Fibroblast of skin of back (primary cell): ENCODE measurements at regions not wholly inside any gene's neighbourhood (a gene's known extent, or its start where the extent isn't known, plus 50 kb on each side); places are given as distances from the start of the nearest gene placed in this dataset.

Experiments used
- DNase-seq: peaks from one replicate; pipeline ENCODE4 v3.0.0-alpha.2; 2013

DNA sequence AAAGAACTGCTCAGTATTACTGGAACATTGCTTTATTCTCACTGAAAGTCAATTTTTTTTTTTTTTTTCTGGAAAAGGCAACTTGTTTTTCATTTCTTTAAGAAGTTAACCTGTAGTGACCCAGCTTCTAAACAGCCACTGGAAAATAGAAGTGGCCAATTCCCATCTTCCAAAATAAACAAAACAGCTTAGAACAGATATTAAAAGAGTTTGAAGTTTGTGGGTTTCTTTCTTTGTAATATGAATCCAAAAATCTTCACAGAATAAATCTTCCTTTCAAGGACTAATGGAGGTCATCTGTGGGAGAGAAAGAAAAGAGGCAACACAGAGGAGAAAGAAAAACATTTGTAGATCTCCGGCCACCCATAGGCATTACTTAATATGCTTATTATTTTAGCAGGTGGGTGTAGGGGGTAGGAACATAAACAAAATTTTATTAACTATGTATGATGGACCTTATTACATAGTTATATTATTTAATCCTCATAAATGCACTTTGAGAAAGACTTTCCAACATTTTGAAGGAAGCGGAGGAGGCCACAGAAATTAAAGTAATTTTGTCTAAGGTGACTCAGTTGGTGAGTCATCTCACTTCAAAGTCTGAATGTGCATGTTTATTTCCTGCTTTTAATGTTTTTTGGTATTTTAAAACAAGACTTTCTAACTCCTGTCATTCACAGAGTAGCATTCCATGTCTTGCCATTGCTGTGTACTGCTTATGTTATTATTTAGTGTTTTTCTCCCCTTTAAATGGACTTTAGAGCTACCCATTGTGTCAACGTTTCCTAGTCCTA lies 1791.8 kb upstream of the WWC1 start:
- no peak for DNase-seq

DNA sequence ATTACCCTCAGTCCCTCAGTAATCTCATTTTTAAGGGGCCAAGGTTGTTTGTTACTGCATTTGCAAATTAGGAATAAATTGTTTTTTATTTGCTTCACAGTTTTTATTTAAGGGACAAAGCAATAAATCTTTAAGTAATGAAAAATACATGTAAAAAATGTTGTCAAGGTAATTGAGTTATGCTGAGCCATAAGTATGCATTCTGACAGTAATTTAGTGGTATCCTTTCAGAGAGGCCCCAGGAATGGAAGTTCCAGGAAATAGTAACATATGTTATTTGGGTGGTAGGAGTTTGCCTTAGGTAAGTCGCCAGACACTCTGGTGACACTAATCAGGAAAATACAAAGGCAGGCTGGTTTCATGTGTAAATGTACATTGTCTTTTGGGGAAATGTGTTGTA lies 1787.9 kb upstream of the WWC1 start:
- DNase-seq: no peak

DNA sequence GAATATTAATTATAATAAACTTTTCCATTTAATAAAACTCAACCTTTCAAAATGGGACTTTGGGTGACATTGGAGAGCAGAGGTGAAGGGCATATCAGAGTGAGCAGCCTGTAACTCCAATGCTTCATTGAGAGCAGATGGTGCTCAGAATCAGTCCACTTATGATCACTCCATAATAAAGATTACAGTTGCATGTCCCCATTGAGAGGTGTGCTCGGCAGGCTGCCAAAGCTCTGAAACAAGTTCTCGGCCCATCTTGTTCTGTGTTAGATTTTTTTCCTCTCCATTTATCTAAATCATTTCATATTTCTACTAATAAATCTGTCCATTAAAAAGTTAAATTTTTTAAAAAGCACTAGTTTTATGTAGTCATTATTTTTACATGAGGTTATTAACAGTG lies 1786.4 kb upstream of the WWC1 start:
- no peak for DNase-seq

DNA sequence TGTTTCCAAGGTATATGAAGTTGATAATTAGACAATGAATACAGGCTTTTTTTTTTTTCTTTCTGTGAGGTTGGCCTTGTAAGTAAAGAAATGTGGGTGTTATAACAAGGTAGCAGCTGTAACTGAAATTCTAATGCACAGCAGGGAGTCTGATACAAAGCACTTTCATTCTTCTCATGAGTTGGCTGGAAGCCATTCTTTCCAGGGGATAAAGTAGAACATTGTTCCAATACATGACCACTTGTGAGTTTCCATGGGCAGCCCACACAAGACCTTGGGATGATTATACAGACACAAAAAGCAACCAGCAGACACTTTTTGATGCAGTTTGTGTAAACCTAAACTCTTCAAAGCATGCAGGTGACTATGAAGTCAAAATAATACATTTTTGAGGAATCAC lies 1785.9 kb upstream of the WWC1 start:
- no peak for DNase-seq

DNA sequence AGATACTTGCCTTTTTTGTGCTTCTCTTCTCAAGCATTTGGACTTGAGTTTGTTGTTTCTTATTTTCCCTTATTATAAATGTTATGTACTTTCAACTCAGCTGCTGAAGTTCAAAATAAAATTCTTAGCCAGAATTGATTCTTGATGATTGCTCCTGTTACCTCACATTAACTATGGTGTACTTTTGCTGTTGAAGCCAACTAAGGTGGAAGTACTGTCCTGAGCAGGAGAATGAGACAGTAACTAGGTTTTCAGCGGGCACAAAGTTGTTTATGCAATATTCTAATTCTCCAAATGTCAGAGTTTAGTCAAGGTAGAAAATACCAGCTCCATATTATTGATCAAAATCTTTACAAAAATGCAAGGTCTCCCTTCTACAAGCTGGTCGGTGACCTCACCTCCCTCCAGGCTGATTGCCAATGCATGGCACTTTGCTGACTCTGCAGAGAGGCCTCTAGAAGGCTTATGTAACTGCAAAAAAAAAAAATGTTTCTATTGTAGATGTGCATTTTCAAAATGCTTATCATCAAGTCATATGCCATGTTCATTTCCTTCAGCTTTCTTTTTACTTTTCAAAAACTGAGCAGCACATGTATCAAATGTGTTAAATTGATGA lies 1783.5 kb upstream of the WWC1 start:
- no peak for DNase-seq

DNA sequence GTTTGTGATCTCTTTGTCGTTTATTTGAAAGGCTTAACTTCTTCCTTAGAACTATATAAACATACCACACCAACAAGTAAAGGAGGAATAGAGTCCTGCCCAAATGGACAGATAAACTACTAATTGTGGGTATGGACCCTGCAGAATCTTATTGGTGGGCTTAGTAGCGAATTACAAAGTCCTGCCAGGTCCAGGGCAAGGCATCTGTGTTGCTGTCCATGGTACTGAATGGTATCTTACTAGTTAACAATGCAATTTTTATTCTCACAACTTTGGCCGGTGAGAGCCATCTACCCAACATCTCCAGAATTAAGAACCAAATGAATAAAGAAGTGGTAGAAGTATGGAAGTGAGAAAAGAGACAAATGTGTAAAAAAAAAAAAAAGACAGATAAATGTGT lies 1782.4 kb upstream of the WWC1 start:
- DNase-seq: peak; percentile 1

DNA sequence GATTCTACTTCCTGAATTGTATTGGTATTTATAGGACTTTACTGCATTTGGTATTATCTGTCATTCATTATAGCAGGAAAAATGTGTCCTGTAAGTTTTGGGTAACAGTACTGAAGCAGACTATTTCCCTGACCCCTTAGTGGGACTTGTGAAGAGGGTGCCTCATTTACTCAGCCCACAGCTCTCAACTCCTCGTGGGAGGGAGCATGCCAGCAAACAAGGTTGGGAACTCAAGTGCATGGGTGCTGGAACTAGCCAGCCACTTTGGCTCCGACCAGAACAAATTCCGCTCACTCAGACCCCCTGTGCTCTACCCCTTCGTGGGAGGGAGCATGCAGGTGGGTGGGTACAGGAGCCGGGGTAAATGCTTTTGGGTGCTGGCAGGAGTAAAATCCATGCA lies 1773.5 kb upstream of the WWC1 start:
- DNase-seq: no peak

DNA sequence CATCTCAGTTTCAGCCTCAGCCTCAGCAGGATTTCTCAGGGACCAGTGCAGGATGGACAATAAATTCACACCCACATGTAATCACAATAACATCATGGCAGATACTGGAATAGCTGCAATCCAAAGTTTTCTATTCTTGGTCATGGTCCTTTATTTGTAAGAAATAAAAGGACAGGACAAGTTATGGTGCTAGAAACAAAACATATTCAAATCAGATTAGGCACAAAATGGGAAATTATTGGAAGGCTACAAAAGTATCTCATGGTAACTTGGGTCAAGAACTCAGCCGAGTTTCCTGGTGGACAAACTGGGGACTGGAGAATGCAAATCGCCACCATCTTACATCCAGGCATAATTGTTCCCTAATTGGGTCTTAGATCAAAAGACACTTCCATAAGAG lies 1768.2 kb upstream of the WWC1 start:
- no peak for DNase-seq

DNA sequence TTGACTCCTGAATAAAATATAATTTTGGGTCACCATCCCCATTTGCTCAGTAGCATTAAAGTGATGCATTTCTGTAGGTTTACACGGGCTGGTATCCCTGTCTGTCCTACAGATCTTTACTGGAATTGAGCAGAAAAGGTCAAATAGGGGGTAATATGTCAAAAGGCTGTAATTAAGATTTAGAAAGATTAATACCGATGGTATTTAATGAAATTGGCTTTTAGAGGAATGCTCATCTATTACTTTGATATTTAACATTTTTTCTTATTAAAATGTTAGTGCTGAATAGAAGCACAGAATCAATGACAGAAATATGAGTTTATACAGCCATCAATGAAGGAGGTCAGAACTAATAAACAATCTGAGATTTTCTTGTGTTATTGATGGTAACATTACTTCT lies 1762.2 kb upstream of the WWC1 start:
- no peak for DNase-seq

DNA sequence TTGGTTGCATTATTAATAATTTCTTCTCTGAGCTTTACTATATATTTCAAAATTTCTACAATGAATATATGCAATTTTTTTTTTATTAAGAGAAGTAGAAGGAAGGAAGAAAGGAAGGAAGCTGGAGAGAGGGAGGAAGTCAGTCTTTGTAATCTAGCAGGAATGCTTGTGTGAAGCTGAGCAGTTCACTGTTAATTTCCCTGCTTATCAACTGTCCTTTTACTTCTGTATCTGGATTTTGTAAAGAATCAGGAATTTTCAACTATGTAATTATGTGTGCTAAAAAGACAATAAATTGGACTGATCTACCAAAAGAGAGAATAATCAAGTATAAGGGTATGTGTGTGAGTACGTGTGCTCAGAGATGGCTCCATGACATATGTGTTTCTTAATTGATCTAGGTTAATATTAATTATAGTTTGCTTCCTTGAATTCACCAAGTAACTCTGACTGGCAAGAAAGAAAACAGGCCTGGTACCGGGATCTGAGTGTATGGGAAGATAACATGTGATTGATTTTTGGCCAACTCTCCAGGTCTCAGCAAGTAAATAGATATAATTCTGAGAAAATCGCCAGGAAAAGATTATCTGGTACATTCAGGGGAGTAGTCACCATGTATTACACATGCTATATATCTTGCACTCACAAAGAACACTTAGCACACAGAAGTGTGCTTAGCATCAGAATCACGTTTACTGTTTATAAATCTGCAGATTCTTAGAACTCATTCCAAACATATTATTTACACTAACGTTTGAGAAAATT lies 1758.8 kb upstream of the WWC1 start:
- DNase-seq: no peak

DNA sequence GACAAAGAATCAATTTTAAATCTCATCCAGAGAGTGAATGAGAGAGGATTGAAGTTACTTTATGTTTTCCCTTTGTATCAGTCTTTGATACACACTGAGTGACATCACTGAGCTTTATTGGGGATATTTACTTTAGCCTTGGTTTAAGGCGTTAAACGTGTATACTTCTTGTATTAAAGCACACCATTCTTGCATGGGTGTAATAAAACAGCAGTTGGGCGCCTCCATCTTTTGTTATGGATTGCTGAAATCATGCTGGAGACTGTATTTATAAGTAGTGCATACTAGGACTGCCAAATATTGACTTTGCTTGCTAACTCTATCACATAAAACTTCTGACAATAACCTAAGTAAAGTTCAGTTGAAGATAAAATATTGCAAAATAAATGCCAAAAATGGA lies 1755.8 kb upstream of the WWC1 start:
- no peak for DNase-seq

DNA sequence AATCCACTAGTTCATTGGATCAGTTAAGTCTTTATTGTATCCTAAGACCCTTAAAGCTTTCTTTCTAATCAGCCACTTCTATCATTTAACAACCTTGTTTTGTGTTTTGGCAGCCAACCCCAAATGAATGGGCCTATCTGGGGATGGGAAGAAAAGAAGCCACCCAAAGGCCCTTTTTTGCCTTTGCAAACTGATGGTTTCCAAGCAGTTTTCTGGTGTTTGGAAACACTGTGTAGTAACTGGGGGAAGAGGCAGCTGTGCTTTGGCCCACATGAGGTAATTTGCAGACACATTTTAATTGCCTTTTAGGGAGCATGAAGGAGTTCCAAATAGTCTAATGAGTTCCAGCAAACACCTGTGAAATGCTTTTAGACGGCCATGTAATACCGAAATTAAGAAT lies 1751.3 kb upstream of the WWC1 start:
- no peak for DNase-seq

DNA sequence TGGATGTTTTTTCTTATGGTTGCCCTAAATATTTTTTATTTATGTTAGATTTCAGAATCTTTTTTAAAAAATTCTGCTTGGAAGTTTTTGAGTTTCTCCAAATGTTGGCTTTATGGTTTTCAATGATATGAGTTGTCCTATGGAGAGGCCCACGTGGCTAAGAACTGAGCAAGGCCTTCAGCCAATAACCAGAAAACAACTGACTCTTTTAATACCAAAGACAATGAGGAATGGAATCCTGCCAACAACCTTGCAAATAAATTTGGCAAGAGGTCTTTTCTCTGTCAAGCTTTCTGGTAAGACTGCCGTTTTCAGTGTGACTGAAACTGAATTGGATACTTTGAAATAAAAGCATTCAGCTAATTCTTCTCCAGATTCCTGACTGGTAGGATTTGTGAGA lies 1740.1 kb upstream of the WWC1 start:
- DNase-seq: no peak

DNA sequence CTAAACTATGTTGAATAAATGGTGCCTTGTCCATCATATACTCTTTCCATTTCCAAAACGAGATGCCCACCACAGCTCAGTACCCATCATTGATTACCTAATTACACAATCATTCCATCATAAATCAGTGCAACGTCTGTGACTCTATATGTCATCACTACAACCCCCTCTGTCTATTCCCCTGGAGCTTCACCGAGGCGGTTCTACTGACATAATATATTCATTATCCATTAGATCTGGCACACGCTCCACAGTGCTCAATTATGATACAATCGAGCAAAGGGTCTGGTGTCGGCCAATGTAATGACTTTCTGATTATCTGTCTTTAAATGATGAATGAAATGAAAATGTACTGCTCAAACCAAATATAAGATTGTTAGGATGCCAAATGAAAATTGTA lies 1737.7 kb upstream of the WWC1 start:
- DNase-seq: no peak

DNA sequence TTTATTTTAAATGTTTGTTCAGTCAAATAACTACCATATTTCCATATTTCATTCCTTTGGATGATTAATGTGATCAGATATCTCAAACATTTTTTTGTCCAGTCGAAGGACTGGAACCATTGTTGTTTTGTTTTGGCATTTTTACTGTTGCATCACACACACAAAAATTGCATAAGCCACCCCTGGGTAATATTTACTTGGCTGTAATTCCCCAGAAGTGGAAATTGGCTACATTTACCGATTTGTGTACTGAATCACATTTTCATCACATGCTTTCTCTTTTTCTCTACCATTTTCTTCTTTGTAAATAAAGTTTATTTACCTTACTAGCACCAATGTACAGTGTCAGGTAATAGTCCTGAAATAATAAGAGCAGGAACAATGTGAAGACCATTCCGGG lies 1729.7 kb upstream of the WWC1 start:
- no peak for DNase-seq

DNA sequence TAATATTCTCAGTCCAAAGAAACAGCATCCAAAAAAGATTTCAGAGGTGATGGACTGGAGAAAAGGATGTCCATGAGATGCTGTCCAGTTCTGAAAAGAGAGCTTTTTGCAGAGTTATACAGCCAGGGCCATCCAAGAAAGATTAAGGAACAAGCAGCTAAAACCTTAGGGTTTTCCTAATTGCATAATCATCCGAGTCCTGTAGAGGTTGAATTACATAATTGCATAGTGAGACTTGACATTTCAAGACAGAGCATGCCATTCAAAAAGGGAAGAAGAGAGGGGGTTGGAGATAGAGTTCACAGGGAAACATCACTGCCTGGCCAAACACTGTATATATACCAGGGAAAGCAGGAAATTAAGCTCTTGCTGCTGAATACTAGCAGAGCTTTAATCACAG lies 1729.2 kb upstream of the WWC1 start:
- no peak for DNase-seq

DNA sequence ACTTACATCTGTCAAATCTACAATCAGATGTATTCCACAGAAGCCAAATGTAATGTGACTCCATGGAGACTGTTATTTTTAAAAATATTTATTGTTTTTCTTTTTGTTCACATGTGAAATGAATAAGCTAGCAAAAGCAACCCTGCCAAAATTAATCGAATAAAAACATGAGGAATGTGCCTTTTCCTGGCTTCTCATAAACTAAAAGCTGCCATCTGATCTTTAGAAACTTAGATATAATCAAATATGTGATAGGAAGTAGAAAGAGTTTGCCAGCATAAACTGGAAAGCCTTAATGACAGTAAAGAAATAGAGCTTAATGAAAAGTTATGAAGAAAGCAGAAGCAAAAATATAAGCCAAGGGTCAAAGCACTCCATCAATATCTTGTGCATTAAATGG lies 1724.7 kb upstream of the WWC1 start:
- DNase-seq: no peak

DNA sequence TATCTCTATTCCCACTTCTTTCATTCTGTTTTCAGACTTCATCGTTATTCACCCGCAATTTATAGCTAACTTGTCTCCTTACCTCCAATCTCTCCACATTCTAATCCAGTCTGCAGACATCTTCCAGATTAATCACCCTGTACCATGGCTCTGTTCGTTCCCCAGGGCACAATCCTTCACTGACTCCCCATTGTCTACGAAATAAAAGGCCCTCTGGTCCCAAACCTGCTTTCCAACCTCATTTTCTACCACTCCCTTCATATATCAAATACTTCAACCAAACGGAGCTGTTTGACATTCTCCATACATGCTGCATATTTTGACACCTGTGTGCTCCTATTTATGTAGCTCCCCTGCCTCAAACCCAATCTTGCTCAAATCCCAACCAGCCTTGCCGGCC lies 1720.6 kb upstream of the WWC1 start:
- DNase-seq: no peak

DNA sequence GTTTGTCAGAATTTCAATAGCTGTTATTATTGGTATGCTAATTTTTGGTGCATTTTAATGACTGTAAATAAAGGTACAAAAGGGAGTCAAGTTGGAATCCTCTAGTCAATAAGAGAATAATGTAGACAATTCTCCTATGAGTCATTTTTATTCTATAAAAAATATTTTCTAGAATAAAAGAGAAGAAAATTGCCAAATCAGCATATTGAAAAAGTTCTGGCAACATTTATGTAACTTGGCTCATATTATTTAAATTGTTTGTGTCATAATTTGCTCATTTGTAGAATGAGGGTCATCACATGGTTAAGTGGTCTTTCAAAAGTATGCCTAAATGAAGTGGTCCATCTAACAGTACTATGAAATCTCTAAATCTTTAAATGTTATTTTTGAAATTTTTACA lies 1719.8 kb upstream of the WWC1 start:
- DNase-seq: no peak

DNA sequence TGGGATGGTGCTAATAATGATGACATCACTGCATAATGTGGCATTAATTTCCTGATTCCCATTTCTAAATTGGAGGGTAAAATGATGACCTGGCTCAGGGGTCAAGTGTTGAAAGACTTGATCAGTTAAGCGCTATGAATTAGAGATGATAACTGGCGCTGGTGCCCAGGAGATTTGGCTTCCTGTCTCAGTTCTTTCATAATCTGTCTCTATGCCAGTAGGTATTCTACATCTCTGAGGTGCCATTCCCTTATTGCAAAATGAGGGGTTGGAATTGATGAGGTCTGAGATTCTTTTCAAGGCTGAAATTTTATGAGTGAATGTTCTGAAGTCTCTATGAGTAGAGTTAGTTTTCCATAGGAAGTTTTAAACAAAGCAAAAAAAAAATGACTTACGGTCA lies 1715.1 kb upstream of the WWC1 start:
- no peak for DNase-seq

DNA sequence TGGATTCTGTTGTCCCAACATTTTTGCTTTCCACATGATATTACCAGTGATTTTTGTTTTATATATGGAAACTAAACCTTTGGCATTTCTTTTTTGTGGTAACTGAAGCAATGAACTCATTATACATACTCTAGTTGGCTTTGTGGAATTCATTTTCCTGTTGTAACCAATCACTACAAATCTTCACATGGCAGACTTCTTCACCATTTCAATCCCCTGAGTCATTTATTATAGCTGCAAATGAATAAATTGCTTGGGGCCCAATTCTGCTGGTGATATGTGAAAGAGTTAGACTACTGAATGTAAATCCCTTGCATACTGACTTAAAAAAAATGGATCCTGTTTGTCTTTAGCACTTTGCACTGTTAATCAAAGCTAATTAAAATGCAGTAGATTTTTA lies 1709.6 kb upstream of the WWC1 start:
- DNase-seq: peak; percentile 40

DNA sequence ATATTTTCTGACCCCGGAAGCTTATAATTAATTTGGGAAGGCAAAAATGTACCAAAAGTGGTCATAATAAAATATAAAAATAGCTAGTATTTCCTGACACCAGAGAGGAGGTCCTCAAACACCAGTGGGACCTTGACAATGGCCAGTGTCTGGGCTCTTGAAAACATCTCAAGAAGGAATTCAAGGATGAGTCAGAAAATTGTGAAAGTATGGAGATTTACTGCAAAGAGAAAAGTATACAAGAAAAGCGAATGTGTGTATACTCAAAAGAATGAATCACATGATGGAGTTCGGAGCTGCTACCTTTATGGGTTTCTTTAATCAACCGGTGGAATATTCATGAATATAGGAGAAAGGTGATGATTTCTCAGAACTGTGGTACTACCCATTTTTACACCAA lies 1709.0 kb upstream of the WWC1 start:
- peak; percentile 9 for DNase-seq

DNA sequence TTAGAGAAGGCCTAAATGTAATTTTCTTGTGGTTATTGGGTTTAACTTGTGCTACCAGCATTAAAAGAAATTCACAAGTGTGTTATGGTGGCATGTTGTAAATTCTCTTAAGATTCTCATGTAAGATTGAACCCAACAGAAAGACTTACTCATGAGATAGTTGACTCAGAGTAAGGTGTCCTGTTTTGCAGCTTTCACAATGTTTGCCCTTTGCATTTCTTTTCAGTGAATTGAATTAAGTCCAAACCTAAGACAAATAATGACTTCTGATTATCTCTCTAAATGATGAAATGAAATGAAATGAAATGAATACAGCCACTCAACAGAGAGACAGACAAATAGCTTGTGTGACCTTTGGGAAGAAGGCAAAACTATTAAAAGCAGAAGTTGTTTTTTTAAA lies 1696.9 kb upstream of the WWC1 start:
- DNase-seq: no peak
